Fibroblast of villous mesenchyme (primary cell): ENCODE measurements at regions not wholly inside any gene's neighbourhood (a gene's known extent, or its start where the extent isn't known, plus 50 kb on each side); places are given as distances from the start of the nearest gene placed in this dataset.

ENCODE experiments used
- DNase-seq: peaks from one replicate; pipeline ENCODE4 v3.0.0-alpha.2; 2010; ENCODE audit warnings: low read depth
- H3K4me3 ChIP-seq: 2 replicates; pipeline ENCODE4 v1.5.1; 2011; ENCODE audit warnings: low read depth, mild to moderate bottlenecking, low read length
- TF ChIP-seq, protein P1 (sequence below): IDR thresholded peaks from 2 replicates; pipeline ENCODE4 v1.5.1; 2012; ENCODE audit warnings: low read depth, mild to moderate bottlenecking, low read length; ENCODE audit not compliant: insufficient read depth

DNA sequence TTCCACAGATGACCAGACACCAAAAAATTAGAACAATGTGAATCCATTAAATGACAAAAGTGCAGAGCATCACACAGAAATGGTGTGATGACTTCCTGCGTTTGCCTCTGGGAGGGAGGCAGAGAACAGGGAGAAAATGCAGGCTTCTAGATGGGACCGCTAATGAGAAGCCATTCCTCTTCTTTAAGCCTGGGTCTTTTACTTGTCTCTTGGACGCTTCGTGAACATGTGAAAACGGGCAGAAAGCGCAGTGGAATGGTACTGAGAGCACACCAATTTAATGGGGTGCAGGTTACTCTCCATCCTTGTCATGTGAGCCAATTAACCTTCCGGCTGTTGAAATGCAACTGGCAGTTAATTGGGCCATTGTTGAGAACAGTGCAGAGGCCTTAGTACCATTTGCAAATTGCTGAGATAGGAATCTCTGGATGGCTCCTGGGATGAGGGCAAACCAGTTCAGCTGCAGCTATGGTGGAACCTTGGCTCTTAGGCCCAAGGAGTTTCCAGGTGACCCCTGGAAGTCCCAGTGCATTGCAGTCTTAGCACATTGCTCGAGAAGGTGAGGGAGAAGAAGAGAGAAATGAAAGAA is 210.4 kb upstream of the CXCR4 start:
- no peak overlapping the region for H3K4me3 ChIP-seq
- TF ChIP-seq, protein P1, sequence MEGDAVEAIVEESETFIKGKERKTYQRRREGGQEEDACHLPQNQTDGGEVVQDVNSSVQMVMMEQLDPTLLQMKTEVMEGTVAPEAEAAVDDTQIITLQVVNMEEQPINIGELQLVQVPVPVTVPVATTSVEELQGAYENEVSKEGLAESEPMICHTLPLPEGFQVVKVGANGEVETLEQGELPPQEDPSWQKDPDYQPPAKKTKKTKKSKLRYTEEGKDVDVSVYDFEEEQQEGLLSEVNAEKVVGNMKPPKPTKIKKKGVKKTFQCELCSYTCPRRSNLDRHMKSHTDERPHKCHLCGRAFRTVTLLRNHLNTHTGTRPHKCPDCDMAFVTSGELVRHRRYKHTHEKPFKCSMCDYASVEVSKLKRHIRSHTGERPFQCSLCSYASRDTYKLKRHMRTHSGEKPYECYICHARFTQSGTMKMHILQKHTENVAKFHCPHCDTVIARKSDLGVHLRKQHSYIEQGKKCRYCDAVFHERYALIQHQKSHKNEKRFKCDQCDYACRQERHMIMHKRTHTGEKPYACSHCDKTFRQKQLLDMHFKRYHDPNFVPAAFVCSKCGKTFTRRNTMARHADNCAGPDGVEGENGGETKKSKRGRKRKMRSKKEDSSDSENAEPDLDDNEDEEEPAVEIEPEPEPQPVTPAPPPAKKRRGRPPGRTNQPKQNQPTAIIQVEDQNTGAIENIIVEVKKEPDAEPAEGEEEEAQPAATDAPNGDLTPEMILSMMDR, result no peak
- DNase-seq, result no peak

DNA sequence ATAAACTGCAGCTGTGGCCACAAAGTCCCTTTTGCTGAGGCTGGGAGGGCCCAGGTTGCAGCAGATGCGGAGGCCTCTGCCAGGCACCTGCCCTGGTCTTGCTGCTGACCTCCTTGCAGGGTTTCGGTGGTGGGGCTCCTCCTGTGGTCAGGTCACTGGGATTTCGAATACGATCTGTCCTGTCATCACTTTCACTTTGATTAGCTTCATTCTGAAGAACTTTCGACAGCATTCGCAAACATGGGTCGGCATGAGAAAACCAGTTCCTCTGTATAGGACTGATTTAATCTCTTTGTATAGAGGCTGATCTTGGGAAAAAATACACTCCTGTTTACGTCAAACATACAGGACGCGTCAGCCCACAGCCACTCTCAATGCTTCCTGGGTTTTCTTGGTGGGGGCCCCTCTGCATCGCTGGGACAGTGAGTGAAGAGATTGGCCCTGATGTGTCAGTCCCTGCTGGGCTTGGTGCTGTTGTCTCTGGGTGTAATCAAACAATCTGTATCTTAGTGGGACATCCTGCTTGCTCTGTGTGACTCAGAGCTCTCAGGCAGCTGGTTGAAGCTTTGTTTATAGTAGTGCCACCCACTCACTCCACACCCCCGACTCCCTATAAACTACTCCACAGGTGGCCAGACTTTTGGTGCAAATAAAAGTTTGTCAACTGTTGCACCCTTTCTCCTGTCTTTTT is 209.4 kb upstream of the CXCR4 start:
- DNase-seq, result peak; percentile 16
- H3K4me3 ChIP-seq, result peak overlapping the region; percentile 6
- TF ChIP-seq, protein P1, result no peak

DNA sequence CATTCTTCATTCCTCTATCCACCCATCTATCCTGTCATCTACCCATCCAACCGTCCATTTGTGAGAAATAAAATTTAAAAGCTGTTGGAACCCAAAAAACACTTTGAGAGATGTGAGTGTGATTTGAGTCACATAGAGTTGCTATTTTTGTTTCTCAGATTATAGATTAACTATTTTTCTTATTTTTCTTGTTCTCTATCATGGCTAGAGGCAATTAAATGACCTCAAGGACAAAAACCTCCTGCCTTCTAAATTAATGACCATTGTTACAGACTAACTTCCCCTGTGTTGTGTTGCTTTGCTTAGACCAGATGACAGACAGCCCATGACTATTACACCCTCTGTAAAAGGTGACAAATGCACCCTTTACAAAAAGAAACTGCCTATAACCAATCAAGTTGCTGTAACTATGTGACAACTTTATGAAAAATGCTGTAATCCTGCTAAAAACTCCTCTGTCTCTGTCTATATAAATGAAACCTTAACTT is 207.9 kb upstream of the CXCR4 start:
- H3K4me3 ChIP-seq, result no peak overlapping the region
- TF ChIP-seq, protein P1, result no peak
- no peak for DNase-seq

DNA sequence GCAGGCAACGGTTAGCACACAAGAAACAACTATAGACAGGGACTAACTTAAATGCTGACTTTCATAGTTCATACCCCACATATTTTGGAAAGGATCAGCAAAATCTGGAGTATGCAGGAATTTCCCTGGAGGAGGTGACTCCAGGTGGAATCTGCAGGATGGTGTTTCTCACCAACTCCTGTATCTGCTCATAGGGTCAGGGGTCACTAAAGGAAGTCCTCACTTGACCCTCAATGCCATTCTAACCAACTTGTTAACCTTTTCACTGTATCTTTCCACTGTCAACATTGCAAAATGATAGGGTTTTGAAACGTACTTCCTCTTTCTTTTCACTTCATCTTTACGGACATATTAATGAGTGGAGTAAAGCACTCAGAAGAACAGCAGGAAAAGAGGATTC is 207.0 kb upstream of the CXCR4 start:
- no peak overlapping the region for H3K4me3 ChIP-seq
- no peak for DNase-seq
- TF ChIP-seq, protein P1, result no peak

DNA sequence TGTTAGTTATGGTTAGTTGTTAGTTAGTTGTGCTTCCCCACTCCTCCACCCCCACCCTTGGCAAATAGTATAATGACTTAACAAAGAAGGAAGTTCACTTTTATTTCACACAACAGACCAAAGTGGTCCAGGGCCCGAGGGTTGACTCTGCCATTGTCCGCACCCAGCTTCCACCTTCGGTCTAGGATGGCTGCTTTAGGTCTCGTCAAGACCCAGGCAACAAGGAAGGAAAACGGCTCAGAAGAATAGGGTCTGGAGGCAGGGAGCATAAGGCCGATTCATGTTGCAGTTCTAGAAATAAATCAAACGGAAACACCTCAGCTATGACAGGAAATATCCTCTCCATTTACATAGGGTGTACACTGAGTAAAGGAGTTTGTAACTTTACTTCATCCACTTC is 206.0 kb upstream of the CXCR4 start:
- TF ChIP-seq, protein P1, result no peak
- no peak for DNase-seq
- no peak overlapping the region for H3K4me3 ChIP-seq

DNA sequence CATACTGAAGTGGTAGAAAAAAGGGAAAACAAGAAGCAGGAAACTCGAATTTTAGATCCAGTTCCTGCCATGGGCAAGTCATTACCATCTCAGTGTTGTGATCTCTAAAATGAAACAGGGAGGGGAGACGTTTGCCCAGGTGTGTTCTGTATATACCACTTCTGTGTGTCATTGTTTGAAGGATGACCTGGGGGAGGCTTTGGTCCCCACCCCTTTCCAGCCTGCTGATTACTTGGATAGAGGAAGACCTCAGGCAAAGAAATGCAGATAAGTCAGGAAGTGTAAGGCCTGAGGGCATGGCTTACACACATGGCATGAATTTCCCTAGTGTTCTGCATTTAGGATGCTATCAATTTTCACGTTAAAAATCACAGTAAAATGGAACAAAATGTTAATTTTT is 205.2 kb upstream of the CXCR4 start:
- no peak for DNase-seq
- no peak overlapping the region for H3K4me3 ChIP-seq
- TF ChIP-seq, protein P1, result no peak
